ENCODE measurements at regions not wholly inside any gene's neighbourhood (a gene's known extent, or its start where the extent isn't known, plus 50 kb on each side); places are given as distances from the start of the nearest gene placed in this dataset.

GRCh38 chr3:127421943-127422662 is 134.3 kb upstream of the PRR20G start:
- Histone ChIP-seq H2AFZ (ENCODE audit: insufficient read depth, low read depth, low read length, poor library complexity, severe bottlenecking) (no peak overlapping the region), H3K9ac (ENCODE audit: insufficient read depth, low read length, poor library complexity, severe bottlenecking) (no peak overlapping the region), H3K4me2 (replicated peaks; ENCODE audit: extremely low read depth, low read length, poor library complexity, severe bottlenecking) (no peak overlapping the region), H3K27me3 (ENCODE audit: control insufficient read depth in 2 of 2, insufficient read depth in 2 of 2, low read length in 2 of 2) (peaks cover 2 to 31% of the 10 kb centered on the region in 2 donors), H3K79me2 (ENCODE audit: insufficient read depth, low read length) (no peaks in the 10 kb centered on the region), H3K4me1 (ENCODE audit: control insufficient read depth in 1 of 2, insufficient read depth in 2 of 2, low read length in 2 of 2) (no peaks in the 10 kb centered on the region), H3K27ac (ENCODE audit: low read depth in 1 of 2, low read length in 2 of 2) (no peak overlapping the region), H3K4me3 (replicated peaks in 1 of 3; ENCODE audit: low read depth in 2 of 3, low read length in 3 of 3) (no peak overlapping the region), H3K36me3 (replicated peaks in 1 of 2; ENCODE audit: control insufficient read depth in 1 of 2, insufficient read depth in 2 of 2, low read length in 2 of 2) (no peaks in the 10 kb centered on the region), H3K9me3 (replicated peaks in 1 of 2; ENCODE audit: control insufficient read depth in 1 of 2, insufficient read depth in 1 of 2, low read length in 2 of 2) (no peaks in the 10 kb centered on the region), H4K20me1 (ENCODE audit: insufficient read depth, low read length) (no peaks in the 10 kb centered on the region)
- 80% methylated on average over 7 of the region's 10 CpGs for WGBS (ENCODE audit: insufficient coverage)
- peaks cover 50 to 71% (median 53%) of the 10 kb centered on the region in 3 donors for H3K27me3 Mint-ChIP-seq (ENCODE audit: low read depth in 3 of 3)
- intact Hi-C loops (cut with micrococcal nuclease) = no loop called here
- H3K4me3 Mint-ChIP-seq = peak overlapping the region in 1 of 2 donors; percentile 35
- no peaks in the 10 kb centered on the region for H3K36me3 Mint-ChIP-seq
- H3K4me1 Mint-ChIP-seq = no peaks in the 10 kb centered on the region
- H3K9me3 Mint-ChIP-seq = peaks cover 0 to 3% (median 0%) of the 10 kb centered on the region in 7 donors
- DNase-seq = no peak
- peak overlapping the region in 1 of 7 donors; percentile 61 for H3K27ac Mint-ChIP-seq
- TF ChIP-seq CTCF (IDR thresholded peaks at IDR 0.05) = no peak

- Histone ChIP-seq H4K20me1 (ENCODE audit: insufficient read depth, low read length) (no peaks in the 10 kb centered on the region), H3K9me3 (replicated peaks in 1 of 2; ENCODE audit: control insufficient read depth in 1 of 2, insufficient read depth in 1 of 2, low read length in 2 of 2) (no peaks in the 10 kb centered on the region), H3K4me2 (replicated peaks; ENCODE audit: extremely low read depth, low read length, poor library complexity, severe bottlenecking) (no peak overlapping the region), H3K27ac (ENCODE audit: low read depth in 1 of 2, low read length in 2 of 2) (no peak overlapping the region), H3K4me3 (replicated peaks in 1 of 3; ENCODE audit: low read depth in 2 of 3, low read length in 3 of 3) (no peak overlapping the region), H3K79me2 (ENCODE audit: insufficient read depth, low read length) (no peaks in the 10 kb centered on the region), H3K36me3 (replicated peaks in 1 of 2; ENCODE audit: control insufficient read depth in 1 of 2, insufficient read depth in 2 of 2, low read length in 2 of 2) (no peaks in the 10 kb centered on the region), H3K9ac (ENCODE audit: insufficient read depth, low read length, poor library complexity, severe bottlenecking) (no peak overlapping the region), H3K4me1 (ENCODE audit: control insufficient read depth in 1 of 2, insufficient read depth in 2 of 2, low read length in 2 of 2) (no peaks in the 10 kb centered on the region), H3K27me3 (ENCODE audit: control insufficient read depth in 2 of 2, insufficient read depth in 2 of 2, low read length in 2 of 2) (peaks cover 5 to 35% of the 10 kb centered on the region in 2 donors), H2AFZ (ENCODE audit: insufficient read depth, low read depth, low read length, poor library complexity, severe bottlenecking) (no peak overlapping the region)
- DNase-seq = no peak
- intact Hi-C loops (cut with micrococcal nuclease) = no loop called here
- Mint-ChIP-seq H3K4me1 (no peaks in the 10 kb centered on the region), H3K27me3 (ENCODE audit: low read depth in 3 of 3) (peaks cover 48 to 66% (median 49%) of the 10 kb centered on the region in 3 donors), H3K4me3 (no peak overlapping the region), H3K27ac (no peak overlapping the region), H3K9me3 (peaks cover 0 to 3% (median 0%) of the 10 kb centered on the region in 7 donors), H3K36me3 (no peaks in the 10 kb centered on the region)
- no peak for TF ChIP-seq CTCF (IDR thresholded peaks at IDR 0.05)
- WGBS (ENCODE audit: insufficient coverage) = 66% methylated on average over 2 of the region's 7 CpGs
Observed at GRCh38 chr3:127420829-127421228, 133.0 kb upstream of the PRR20G start.
